K562 (cell line): ENCODE measurements at regions not wholly inside any gene's neighbourhood (a gene's known extent, or its start where the extent isn't known, plus 50 kb on each side); places are given as distances from the start of the nearest gene placed in this dataset.

ENCODE experiments used
- ATAC-seq: fragments of 200-7000 bp; cut with Tn5 transposase; 3 replicates; pipeline ENCODE4 v1.9.1; 2020; ENCODE audit warnings: moderate library complexity
- BruUV-seq: library from RNA; stranded (reverse); fragments of 400-500 nt; replicated peaks from 2 replicates; lab custom pipeline; 2021; lab: Mats Ljungman, UMichigan
- CTCF ChIA-PET: fragments of 300-600 bp; formaldehyde crosslinking; extraction: SDS; loops from one replicate; lab custom pipeline; 2021; ENCODE audit warnings: low intra/inter-chr PET ratio; lab: Yijun Ruan, JAX
- POLR2A ChIA-PET: fragments of 300-600, 350-650 bp; sonication (Branson Sonifier 250); formaldehyde crosslinking; extraction: SDS; loops from one replicate; lab custom pipeline; 2021; ENCODE audit warnings: antibody characterized with exemption, inconsistent platforms; lab: Yijun Ruan, JAX
- DNase-seq, 4 experiments: peaks; one replicate each; pipeline versions ENCODE4 v3.0.0 to v3.0.0-alpha.2; 2011 to 2018; ENCODE audit warnings: low spot score in 3 of 4, mixed read lengths in 3 of 4; ENCODE audit errors: extremely low read depth in 1 of 4
- FAIRE-seq: peaks from 2 replicates; lab custom pipeline; 2011; peaks lifted over from hg19 to GRCh38; lab: Jason Lieb, UNC
- H2AFZ ChIP-seq: 2 replicates; pipeline ENCODE4 v1.6.0; 2011; ENCODE audit warnings: low read depth, low read length, control low read depth, inconsistent platforms
- H3K27ac ChIP-seq: fragments of 200-600 bp; 3 replicates; pipeline ENCODE4 v1.8.0; 2011; ENCODE audit warnings: low read depth, mild to moderate bottlenecking, control low read depth, inconsistent platforms, low read length, moderate library complexity, mixed read lengths; ENCODE audit errors: extremely low read depth
- H3K27me3 ChIP-seq, 2 experiments: fragments of 300-600 bp in 1 of 2; 2 replicates in 1 of 2; 3 replicates in 1 of 2; pipeline versions ENCODE4 v1.6.0 to v1.8.0; 2011; ENCODE audit warnings: inconsistent platforms in 2 of 2, low read length in 2 of 2, mild to moderate bottlenecking in 1 of 2, mixed read lengths in 1 of 2, moderate library complexity in 1 of 2; ENCODE audit not compliant: control insufficient read depth in 2 of 2, insufficient read depth in 2 of 2
- H3K36me3 ChIP-seq: fragments of 300-600 bp; 3 replicates; pipeline ENCODE4 v1.8.0; 2011; ENCODE audit warnings: mild to moderate bottlenecking, low read length, inconsistent platforms; ENCODE audit not compliant: control insufficient read depth, insufficient read depth
- H3K4me1 ChIP-seq, 2 experiments: fragments of 200-600 bp in 1 of 2; replicated peaks in 1 of 2; 2 replicates in 1 of 2; 3 replicates in 1 of 2; pipeline versions ENCODE4 v1.5.1 to v1.8.0; 2011; ENCODE audit warnings: inconsistent platforms in 2 of 2, low read length in 2 of 2, mild to moderate bottlenecking in 1 of 2, mixed read lengths in 1 of 2, moderate library complexity in 1 of 2; ENCODE audit not compliant: control insufficient read depth in 2 of 2, insufficient read depth in 2 of 2
- H3K4me2 ChIP-seq: 2 replicates; pipeline ENCODE4 v1.6.1; 2011; ENCODE audit warnings: low read length, control low read depth, inconsistent platforms, mixed read lengths; ENCODE audit not compliant: insufficient read depth
- H3K4me3 ChIP-seq: fragments of 200-600 bp; sonication (generic), shearing (Covaris generic); 2 replicates; pipeline ENCODE4 v1.5.1; 2016; ENCODE audit warnings: control low read depth, inconsistent platforms
- H3K79me2 ChIP-seq: fragments of 200-600 bp; 3 replicates; pipeline ENCODE4 v1.8.0; 2011; ENCODE audit warnings: low read length, inconsistent platforms; ENCODE audit not compliant: control insufficient read depth, insufficient read depth
- H3K9ac ChIP-seq, 2 experiments: 2 replicates each; pipeline versions ENCODE4 v1.6.0 to v1.6.1; 2011; ENCODE audit warnings: low read depth in 2 of 2, low read length in 2 of 2, control low read depth in 1 of 2, inconsistent platforms in 1 of 2, mild to moderate bottlenecking in 1 of 2, mixed read lengths in 1 of 2; ENCODE audit not compliant: insufficient read depth in 1 of 2
- H3K9me1 ChIP-seq: one replicate; pipeline ENCODE4 v1.6.0; 2011; ENCODE audit warnings: inconsistent platforms, mild to moderate bottlenecking, low read length, moderate library complexity; ENCODE audit not compliant: control insufficient read depth, insufficient read depth
- H3K9me3 ChIP-seq: replicated peaks from 2 replicates; pipeline ENCODE4 v1.5.1; 2011; ENCODE audit warnings: low read depth, low read length, inconsistent platforms; ENCODE audit not compliant: control insufficient read depth, insufficient read depth
- H4K20me1 ChIP-seq: replicated peaks from 2 replicates; pipeline ENCODE4 v1.6.1; 2011; ENCODE audit warnings: low read length, inconsistent platforms, mixed read lengths; ENCODE audit not compliant: control insufficient read depth, insufficient read depth
- ATF6 ChIP-seq: sonication (generic); formaldehyde crosslinking; IDR thresholded peaks from 2 replicates; pipeline ENCODE4 v1.4.0; 2020; ENCODE audit warnings: mild to moderate bottlenecking, missing genetic modification reagents
- CBX2 ChIP-seq: fragments of 200-600 bp; sonication (generic); IDR thresholded peaks from one replicate; pipeline ENCODE4 v1.6.1; 2012; ENCODE audit warnings: mild to moderate bottlenecking, low read length, inconsistent platforms; ENCODE audit not compliant: insufficient read depth, poor library complexity, severe bottlenecking
- CHD1 ChIP-seq: fragments of 200-600 bp; sonication (generic); IDR thresholded peaks from one replicate; pipeline ENCODE4 v1.6.1; 2012; ENCODE audit warnings: mild to moderate bottlenecking, moderate library complexity, low read length, inconsistent platforms
- CREBBP ChIP-seq: IDR thresholded peaks from one replicate; pipeline ENCODE4 v1.6.1; 2012; ENCODE audit warnings: low read depth, mild to moderate bottlenecking, control low read depth, inconsistent platforms, low read length
- FOXK1 ChIP-seq: sonication (generic); formaldehyde crosslinking; IDR thresholded peaks from 2 replicates; pipeline ENCODE4 v1.8.0; 2022; ENCODE audit warnings: missing genetic modification reagents, mild to moderate bottlenecking, borderline replicate concordance
- GABPB1 ChIP-seq: sonication (generic); formaldehyde crosslinking; IDR thresholded peaks from 2 replicates; pipeline ENCODE4 v1.8.0; 2022; ENCODE audit warnings: mild to moderate bottlenecking, missing genetic modification reagents
- GTF2A2 ChIP-seq: IDR thresholded peaks from 2 replicates; pipeline ENCODE4 v1.6.1; 2016; ENCODE audit warnings: mild to moderate bottlenecking, missing genetic modification characterization, missing compliant biosample characterization
- NCOA6 ChIP-seq: fragments of 450-650 bp; IDR thresholded peaks from 2 replicates; pipeline ENCODE4 v1.6.1; 2017; ENCODE audit warnings: mild to moderate bottlenecking
- PHF8 ChIP-seq: fragments of 200-600 bp; sonication (generic); IDR thresholded peaks from 2 replicates; pipeline ENCODE4 v1.6.1; 2012; ENCODE audit warnings: mixed run types, mild to moderate bottlenecking, inconsistent platforms, low read length, moderate library complexity, borderline replicate concordance
- POLR2G ChIP-seq: fragments of 200-400 bp; formaldehyde crosslinking; IDR thresholded peaks from 2 replicates; pipeline ENCODE4 v1.6.1; 2017; ENCODE audit warnings: low read depth, mild to moderate bottlenecking, antibody characterized with exemption, low read length, moderate library complexity
- RBM34 ChIP-seq: fragments of 200-400 bp; formaldehyde crosslinking; IDR thresholded peaks from 2 replicates; pipeline ENCODE4 v1.6.1; 2018; ENCODE audit warnings: low read length, borderline replicate concordance; ENCODE audit not compliant: insufficient read depth
- SMAD1 ChIP-seq: fragments of 150-350 bp; IDR thresholded peaks from 2 replicates; pipeline ENCODE4 v1.6.1; 2014; ENCODE audit warnings: low read length, low read depth; ENCODE audit not compliant: partially characterized antibody
- TAF1 ChIP-seq: IDR thresholded peaks from 2 replicates; pipeline ENCODE4 v1.6.1; 2011; ENCODE audit warnings: mild to moderate bottlenecking, low read length, moderate library complexity; ENCODE audit not compliant: insufficient read depth, control insufficient read depth, severe bottlenecking; ENCODE audit errors: extremely low read depth
- TCF7 ChIP-seq: sonication (generic); IDR thresholded peaks from 2 replicates; pipeline ENCODE4 v1.6.1; 2016; ENCODE audit warnings: antibody characterized with exemption, borderline replicate concordance
- ZNF124 ChIP-seq: sonication (generic); formaldehyde crosslinking; IDR thresholded peaks from 2 replicates; pipeline ENCODE4 v1.8.1; 2022; ENCODE audit warnings: missing genetic modification reagents
- ZNF224 ChIP-seq: sonication (generic); formaldehyde crosslinking; IDR thresholded peaks from 2 replicates; pipeline ENCODE4 v1.8.0; 2022; ENCODE audit warnings: mild to moderate bottlenecking, missing genetic modification reagents
- ZNF282 ChIP-seq: sonication (generic); formaldehyde crosslinking; IDR thresholded peaks from 2 replicates; pipeline ENCODE4 v1.8.1; 2023; ENCODE audit warnings: missing genetic modification reagents
- WGBS: fragments of 100-300 bp; shearing (Covaris generic); methylation state at CpG from one replicate; pipeline ENCODE4 v1.1.6; 2016; ENCODE audit warnings: low coverage, mixed read lengths; ENCODE audit not compliant: insufficient coverage; ENCODE audit errors: missing lambda C conversion rate; 5-methylcytosine and 5-hydroxymethylcytosine counted together
- in situ Hi-C: fragments of 300-500 bp; cut with MboI; formaldehyde crosslinking; loops from 4 replicates; pipeline ENCODE4 v1.15.0; 2018; ENCODE audit warnings: inconsistent platforms, mixed read lengths
- intact Hi-C: fragments of 100-400 bp; cut with micrococcal nuclease; formaldehyde crosslinking; loops from 2 replicates; pipeline ENCODE4 v1.14.2; 2022
- TF ChIP-seq, protein P1 (sequence below): fragments of 250-450 bp; sonication (Bioruptor Pico); IDR thresholded peaks from 2 replicates; pipeline ENCODE4 v1.4.0; 2020; ENCODE audit warnings: mild to moderate bottlenecking, moderate library complexity, borderline replicate concordance

GRCh38 chr3:124591699-124592098 is 138.6 kb upstream of the UMPS start:
- no peak for DNase-seq
- Histone ChIP-seq H3K9ac (no peak overlapping the region), H3K36me3 (no peaks in the 10 kb centered on the region), H3K4me3 (no peak overlapping the region), H3K4me2 (no peak overlapping the region), H3K79me2 (0 out of 3 replicates have a peak, but pooled peaks cover 2% of the 10 kb centered on the region), H2AFZ (no peak overlapping the region), H3K27me3 (no peaks in the 10 kb centered on the region), H3K4me1 (peaks cover 9 to 28% of the 10 kb centered on the region in 2 experiments), H3K9me3 (no peaks in the 10 kb centered on the region), H3K27ac (no peak overlapping the region), H4K20me1 (no peaks in the 10 kb centered on the region), H3K9me1 (no peaks in the 10 kb centered on the region)
- ATAC-seq: no peak
- 84% methylated on average over 2 of the region's 2 CpGs for WGBS
- ChIA-PET POLR2A (interaction anchor here (0.7 kb wide), 1 partner anchor 20 kb away, joined by 3 read pairs; no protein-coding TSS in a partner anchor), CTCF (no interaction called here)
- in situ Hi-C loops: no loop called here
- FAIRE-seq: no peak
- TF ChIP-seq, protein P1, sequence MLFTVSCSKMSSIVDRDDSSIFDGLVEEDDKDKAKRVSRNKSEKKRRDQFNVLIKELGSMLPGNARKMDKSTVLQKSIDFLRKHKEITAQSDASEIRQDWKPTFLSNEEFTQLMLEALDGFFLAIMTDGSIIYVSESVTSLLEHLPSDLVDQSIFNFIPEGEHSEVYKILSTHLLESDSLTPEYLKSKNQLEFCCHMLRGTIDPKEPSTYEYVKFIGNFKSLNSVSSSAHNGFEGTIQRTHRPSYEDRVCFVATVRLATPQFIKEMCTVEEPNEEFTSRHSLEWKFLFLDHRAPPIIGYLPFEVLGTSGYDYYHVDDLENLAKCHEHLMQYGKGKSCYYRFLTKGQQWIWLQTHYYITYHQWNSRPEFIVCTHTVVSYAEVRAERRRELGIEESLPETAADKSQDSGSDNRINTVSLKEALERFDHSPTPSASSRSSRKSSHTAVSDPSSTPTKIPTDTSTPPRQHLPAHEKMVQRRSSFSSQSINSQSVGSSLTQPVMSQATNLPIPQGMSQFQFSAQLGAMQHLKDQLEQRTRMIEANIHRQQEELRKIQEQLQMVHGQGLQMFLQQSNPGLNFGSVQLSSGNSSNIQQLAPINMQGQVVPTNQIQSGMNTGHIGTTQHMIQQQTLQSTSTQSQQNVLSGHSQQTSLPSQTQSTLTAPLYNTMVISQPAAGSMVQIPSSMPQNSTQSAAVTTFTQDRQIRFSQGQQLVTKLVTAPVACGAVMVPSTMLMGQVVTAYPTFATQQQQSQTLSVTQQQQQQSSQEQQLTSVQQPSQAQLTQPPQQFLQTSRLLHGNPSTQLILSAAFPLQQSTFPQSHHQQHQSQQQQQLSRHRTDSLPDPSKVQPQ: no peak
- TF ChIP-seq GABPB1 (no peak), ZNF282 (no peak), ZNF124 (CRISPR knock-in tag) (no peak), PHF8 (no peak), RBM34 (no peak), POLR2G (no peak), CREBBP (no peak), FOXK1 (CRISPR knock-in tag) (no peak), CBX2 (no peak), NCOA6 (no peak), GTF2A2 (tag) (no peak), ZNF224 (CRISPR knock-in tag) (no peak), TCF7 (no peak), ATF6 (CRISPR knock-in tag) (no peak), CHD1 (no peak), TAF1 (no peak), SMAD1 (no peak)
- no TSS peak for BruUV-seq
- intact Hi-C loops: no loop called here
